ENCODE measurements at regions not wholly inside any gene's neighbourhood (a gene's known extent, or its start where the extent isn't known, plus 50 kb on each side); places are given as distances from the start of the nearest gene placed in this dataset.

- H3K27ac ChIP-seq (ENCODE audit: poor library complexity, severe bottlenecking): no peak overlapping the region
- no peak for TF ChIP-seq CTCF (IDR thresholded peaks at IDR 0.05; ENCODE audit: poor library complexity, severe bottlenecking)
- no peaks in the 10 kb centered on the region for H3K4me1 ChIP-seq (ENCODE audit: insufficient read depth, poor library complexity, severe bottlenecking)
- no peak for DNase-seq (ENCODE audit: low spot score)
- H3K27me3 ChIP-seq (ENCODE audit: insufficient read depth, poor library complexity, severe bottlenecking): no peaks in the 10 kb centered on the region
- H3K9me3 ChIP-seq (ENCODE audit: severe bottlenecking): no peaks in the 10 kb centered on the region
- no peak for ATAC-seq (ENCODE audit: low read depth)
- no peak overlapping the region for H3K4me3 ChIP-seq (ENCODE audit: severe bottlenecking)
- no peaks in the 10 kb centered on the region for H3K36me3 ChIP-seq (ENCODE audit: low read depth)
Observed at GRCh38 chr12:126706300-126706699, 1560.7 kb upstream of the TMEM132C start.

- Histone ChIP-seq H3K36me3 (ENCODE audit: low read depth) (no peaks in the 10 kb centered on the region), H3K27me3 (ENCODE audit: insufficient read depth, poor library complexity, severe bottlenecking) (no peaks in the 10 kb centered on the region), H3K4me3 (ENCODE audit: severe bottlenecking) (no peak overlapping the region), H3K4me1 (ENCODE audit: insufficient read depth, poor library complexity, severe bottlenecking) (no peaks in the 10 kb centered on the region), H3K9me3 (ENCODE audit: severe bottlenecking) (no peaks in the 10 kb centered on the region), H3K27ac (ENCODE audit: poor library complexity, severe bottlenecking) (no peak overlapping the region)
- ATAC-seq (ENCODE audit: low read depth) (peak; percentile 46; the same call in 2 of the 3 replicates), DNase-seq (ENCODE audit: low spot score) (no peak)
- no peak for TF ChIP-seq CTCF (IDR thresholded peaks at IDR 0.05; ENCODE audit: poor library complexity, severe bottlenecking)
Observed at GRCh38 chr12:126708492-126708896, 1558.5 kb upstream of the TMEM132C start.

GRCh38 chr12:126718365-126718764 is 1548.6 kb upstream of the TMEM132C start:
- DNase-seq (ENCODE audit: low spot score) (no peak), ATAC-seq (ENCODE audit: low read depth) (no peak)
- Histone ChIP-seq H3K4me3 (ENCODE audit: severe bottlenecking) (no peak overlapping the region), H3K4me1 (ENCODE audit: insufficient read depth, poor library complexity, severe bottlenecking) (no peaks in the 10 kb centered on the region), H3K27ac (ENCODE audit: poor library complexity, severe bottlenecking) (no peak overlapping the region), H3K36me3 (ENCODE audit: low read depth) (no peaks in the 10 kb centered on the region), H3K9me3 (ENCODE audit: severe bottlenecking) (no peaks in the 10 kb centered on the region), H3K27me3 (ENCODE audit: insufficient read depth, poor library complexity, severe bottlenecking) (no peaks in the 10 kb centered on the region)
- no peak for TF ChIP-seq CTCF (IDR thresholded peaks at IDR 0.05; ENCODE audit: poor library complexity, severe bottlenecking)

- ATAC-seq (ENCODE audit: low read depth) (no peak), DNase-seq (ENCODE audit: low spot score) (no peak)
- Histone ChIP-seq H3K27ac (ENCODE audit: poor library complexity, severe bottlenecking) (no peak overlapping the region), H3K27me3 (ENCODE audit: insufficient read depth, poor library complexity, severe bottlenecking) (peaks cover 4% of the 10 kb centered on the region), H3K9me3 (ENCODE audit: severe bottlenecking) (no peaks in the 10 kb centered on the region), H3K4me3 (ENCODE audit: severe bottlenecking) (no peak overlapping the region), H3K4me1 (ENCODE audit: insufficient read depth, poor library complexity, severe bottlenecking) (no peaks in the 10 kb centered on the region), H3K36me3 (ENCODE audit: low read depth) (no peaks in the 10 kb centered on the region)
- TF ChIP-seq CTCF (IDR thresholded peaks at IDR 0.05; ENCODE audit: poor library complexity, severe bottlenecking): no peak
Observed at GRCh38 chr12:126719912-126720705, 1546.9 kb upstream of the TMEM132C start.
